Skeletal muscle satellite cell (primary cell): ENCODE measurements at regions not wholly inside any gene's neighbourhood (a gene's known extent, or its start where the extent isn't known, plus 50 kb on each side); places are given as distances from the start of the nearest gene placed in this dataset.
A peak's percentile ranks its signal among the peaks of the same experiment; 100 is the strongest.
"Not testable (repeated sequence)": the region's sequence is repeated elsewhere in the genome, so short reads cannot be mapped to it uniquely, and the experiment has no call there.

ENCODE experiments used
- H3K27me3 ChIP-seq: 2 replicates; pipeline ENCODE4 v1.7.0; 2013; ENCODE audit warnings: low read length; ENCODE audit not compliant: control insufficient read depth, insufficient read depth
- H3K36me3 ChIP-seq: 2 replicates; pipeline ENCODE4 v1.7.0; 2013; ENCODE audit warnings: mild to moderate bottlenecking, control low read depth, low read length; ENCODE audit not compliant: insufficient read depth
- H3K4me1 ChIP-seq: 2 replicates; pipeline ENCODE4 v1.7.0; 2013; ENCODE audit warnings: low read length; ENCODE audit not compliant: control insufficient read depth, insufficient read depth
- H3K4me2 ChIP-seq: 2 replicates; pipeline ENCODE4 v1.7.0; 2013; ENCODE audit warnings: mild to moderate bottlenecking, low read length
- H3K4me3 ChIP-seq: 2 replicates; pipeline ENCODE4 v1.7.0; 2013; ENCODE audit warnings: low read length
- H3K9ac ChIP-seq: 2 replicates; pipeline ENCODE4 v1.7.0; 2013; ENCODE audit warnings: mild to moderate bottlenecking, low read depth, low read length, moderate library complexity
- H3K9me3 ChIP-seq: replicated peaks from 2 replicates; pipeline ENCODE4 v1.7.0; 2013; ENCODE audit warnings: mild to moderate bottlenecking, control low read depth, low read length

GRCh38 chr5:40453689-40454088, 226.0 kb upstream of the PTGER4 start:
- Histone ChIP-seq H3K9ac (no peak overlapping the region), H3K36me3 (no peaks in the 10 kb centered on the region), H3K9me3 (no peaks in the 10 kb centered on the region), H3K4me2 (no peak overlapping the region), H3K4me3 (no peak overlapping the region), H3K4me1 (no peaks in the 10 kb centered on the region), H3K27me3 (no peaks in the 10 kb centered on the region)

DNA sequence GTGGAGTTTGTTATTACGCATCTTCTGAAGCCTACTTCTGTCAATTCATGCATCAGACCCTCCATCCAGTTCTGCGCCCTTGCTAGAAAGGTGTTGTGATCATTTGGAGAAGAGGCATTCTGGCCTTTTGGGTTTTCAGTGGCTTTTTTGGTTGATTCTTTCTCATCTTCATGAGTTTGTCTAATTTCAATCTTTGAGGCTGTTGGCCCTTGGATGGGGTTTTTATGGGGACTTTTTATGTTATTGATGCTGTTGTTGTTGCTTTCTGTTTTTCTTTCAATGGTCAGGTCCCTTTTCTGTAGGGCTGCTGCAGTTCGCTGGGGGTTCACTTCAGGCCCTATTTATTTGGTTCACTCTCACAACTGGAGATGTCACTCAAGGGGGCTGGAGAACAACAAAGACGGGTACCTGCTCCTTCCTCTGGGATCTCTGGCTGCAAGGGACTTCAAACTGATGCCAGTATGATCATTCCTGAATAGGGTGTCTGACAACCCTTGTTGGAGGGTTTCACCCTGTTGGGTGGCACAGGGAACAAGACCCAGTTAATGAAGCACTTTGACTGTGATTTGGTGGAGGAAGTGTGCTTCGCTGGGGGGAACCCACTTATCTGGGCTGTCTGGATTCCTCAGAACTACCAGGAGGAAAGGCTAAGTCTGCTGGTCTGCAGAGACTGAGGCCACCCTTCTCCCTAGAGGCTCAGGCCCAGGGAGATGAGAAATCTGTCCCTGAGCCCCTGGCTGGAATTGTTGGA, 226.7 kb upstream of the PTGER4 start:
- H3K27me3 ChIP-seq = no peaks in the 10 kb centered on the region
- no peaks in the 10 kb centered on the region for H3K9me3 ChIP-seq
- no peaks in the 10 kb centered on the region for H3K4me1 ChIP-seq
- no peak overlapping the region for H3K9ac ChIP-seq
- H3K4me2 ChIP-seq = no peak overlapping the region
- H3K36me3 ChIP-seq = no peaks in the 10 kb centered on the region
- H3K4me3 ChIP-seq = no peak overlapping the region

- Histone ChIP-seq H3K27me3 (no peaks in the 10 kb centered on the region), H3K36me3 (no peaks in the 10 kb centered on the region), H3K4me3 (no peak overlapping the region), H3K4me1 (peaks cover 10% of the 10 kb centered on the region), H3K9me3 (peaks cover 4% of the 10 kb centered on the region), H3K4me2 (peak overlapping the region; percentile 13), H3K9ac (no peak overlapping the region)
Measured at GRCh38 chr5:40447438-40447837, 232.3 kb upstream of the PTGER4 start.

- H3K9me3 ChIP-seq = peaks cover 4% of the 10 kb centered on the region
- H3K4me2 ChIP-seq = peak overlapping the region; percentile 13
- H3K27me3 ChIP-seq = no peaks in the 10 kb centered on the region
- H3K4me3 ChIP-seq = no peak overlapping the region
- peaks cover 12% of the 10 kb centered on the region for H3K4me1 ChIP-seq
- H3K36me3 ChIP-seq = no peaks in the 10 kb centered on the region
- no peak overlapping the region for H3K9ac ChIP-seq
Measured at GRCh38 chr5:40446910-40447309, 232.8 kb upstream of the PTGER4 start.

- H3K4me1 ChIP-seq = peaks cover 16% of the 10 kb centered on the region
- no peaks in the 10 kb centered on the region for H3K27me3 ChIP-seq
- no peak overlapping the region for H3K9ac ChIP-seq
- H3K9me3 ChIP-seq = peaks cover 4% of the 10 kb centered on the region
- no peak overlapping the region for H3K4me3 ChIP-seq
- no peaks in the 10 kb centered on the region for H3K36me3 ChIP-seq
- no peak overlapping the region for H3K4me2 ChIP-seq
Measured at GRCh38 chr5:40442346-40442745, 237.4 kb upstream of the PTGER4 start.

DNA sequence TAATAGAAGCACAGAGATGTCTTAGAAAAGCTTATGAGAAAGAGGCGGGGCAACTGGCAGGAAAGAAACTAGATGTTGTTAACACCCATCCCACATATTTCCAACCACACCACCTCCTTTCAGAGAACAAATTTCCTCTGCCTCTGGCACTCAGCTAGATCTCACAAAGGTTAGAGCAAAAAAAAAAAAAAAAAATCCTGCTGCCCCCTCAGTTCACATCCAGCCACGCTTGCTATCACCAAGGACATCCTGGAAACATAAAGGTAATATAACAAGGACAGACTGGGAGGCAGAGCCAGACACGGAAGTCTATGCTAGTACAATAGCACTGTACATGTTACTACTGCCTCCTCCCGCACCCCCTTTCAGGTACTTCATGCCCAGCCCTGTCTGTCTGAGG, 238.0 kb upstream of the PTGER4 start:
- no peak overlapping the region for H3K4me2 ChIP-seq
- H3K4me3 ChIP-seq = no peak overlapping the region
- H3K36me3 ChIP-seq = no peaks in the 10 kb centered on the region
- no peak overlapping the region for H3K9ac ChIP-seq
- peaks cover 4% of the 10 kb centered on the region for H3K9me3 ChIP-seq
- no peaks in the 10 kb centered on the region for H3K27me3 ChIP-seq
- H3K4me1 ChIP-seq = peaks cover 12% of the 10 kb centered on the region

- no peak overlapping the region for H3K4me2 ChIP-seq
- peaks cover 11% of the 10 kb centered on the region for H3K4me1 ChIP-seq
- no peak overlapping the region for H3K4me3 ChIP-seq
- H3K36me3 ChIP-seq = no peaks in the 10 kb centered on the region
- H3K27me3 ChIP-seq = no peaks in the 10 kb centered on the region
- H3K9me3 ChIP-seq = peaks cover 4% of the 10 kb centered on the region
- no peak overlapping the region for H3K9ac ChIP-seq
Measured at GRCh38 chr5:40440746-40441145, 239.0 kb upstream of the PTGER4 start.

DNA sequence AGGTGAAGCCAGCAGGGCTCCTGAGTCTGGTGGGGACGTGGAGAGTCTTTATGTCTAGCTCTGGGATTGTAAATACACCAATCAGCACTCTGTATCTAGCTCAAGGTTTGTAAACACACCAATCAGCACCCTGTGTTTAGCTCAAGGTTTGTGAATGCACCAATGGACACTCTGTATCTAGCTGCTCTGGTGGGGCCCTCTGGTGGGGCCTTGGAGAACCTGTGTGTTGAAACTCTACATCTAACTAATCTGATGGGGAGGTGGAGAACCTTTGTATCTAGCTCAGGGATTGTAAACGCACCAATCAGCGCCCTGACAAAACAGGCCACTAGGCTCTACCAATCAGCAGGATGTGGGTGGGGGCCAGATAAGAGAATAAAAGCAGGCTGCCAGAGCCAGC, 240.6 kb upstream of the PTGER4 start:
- peaks cover 11% of the 10 kb centered on the region for H3K4me1 ChIP-seq
- not testable (repeated sequence) for H3K4me3 ChIP-seq, H3K36me3 ChIP-seq, H3K9me3 ChIP-seq, H3K27me3 ChIP-seq, H3K4me2 ChIP-seq, H3K9ac ChIP-seq

DNA sequence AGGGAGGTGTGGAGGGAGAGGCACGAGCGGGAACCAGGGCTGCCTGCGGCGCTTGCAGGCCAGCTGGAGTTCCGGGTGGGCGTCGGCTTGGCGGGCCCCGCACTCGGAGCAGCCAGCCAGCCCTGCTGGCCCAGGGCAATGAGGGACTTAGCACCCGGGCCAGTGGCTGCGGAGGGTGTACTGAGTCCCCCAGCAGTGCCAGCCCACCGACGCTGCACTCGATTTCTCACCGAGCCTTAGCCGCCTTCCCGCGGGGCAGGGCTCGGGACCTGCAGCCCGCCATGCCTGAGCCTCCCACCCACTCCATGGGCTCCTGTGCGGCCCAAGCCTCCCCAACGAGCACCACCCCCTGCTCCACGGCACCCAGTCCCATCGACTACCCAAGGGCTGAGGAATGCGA, 241.1 kb upstream of the PTGER4 start:
- not testable (repeated sequence) for H3K36me3 ChIP-seq, H3K9ac ChIP-seq, H3K4me3 ChIP-seq, H3K9me3 ChIP-seq, H3K27me3 ChIP-seq, H3K4me2 ChIP-seq
- peaks cover 11% of the 10 kb centered on the region for H3K4me1 ChIP-seq

DNA sequence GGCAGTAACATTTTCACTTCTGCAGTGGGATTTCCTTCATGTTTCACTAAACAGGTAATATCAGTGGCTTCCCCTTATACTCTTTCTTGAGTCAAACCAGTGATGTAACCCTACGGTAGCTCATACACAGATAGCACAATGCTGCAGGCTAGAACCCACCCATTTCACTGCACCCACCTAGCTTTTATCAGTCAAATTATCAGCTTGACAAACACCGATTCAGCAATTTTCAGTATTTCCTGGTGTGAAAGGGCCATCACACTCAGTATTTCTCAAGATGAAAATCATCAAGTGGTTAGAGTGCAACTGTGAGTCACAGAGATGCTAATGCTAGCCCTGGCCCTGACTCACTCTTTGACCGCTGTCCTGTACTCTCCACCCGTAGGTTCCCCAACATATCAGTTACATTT, 242.3 kb upstream of the PTGER4 start:
- Histone ChIP-seq H3K27me3 (no peaks in the 10 kb centered on the region), H3K9ac (no peak overlapping the region), H3K4me1 (peaks cover 11% of the 10 kb centered on the region), H3K36me3 (no peaks in the 10 kb centered on the region), H3K9me3 (no peaks in the 10 kb centered on the region), H3K4me3 (no peak overlapping the region), H3K4me2 (peak overlapping the region; percentile 43)

DNA sequence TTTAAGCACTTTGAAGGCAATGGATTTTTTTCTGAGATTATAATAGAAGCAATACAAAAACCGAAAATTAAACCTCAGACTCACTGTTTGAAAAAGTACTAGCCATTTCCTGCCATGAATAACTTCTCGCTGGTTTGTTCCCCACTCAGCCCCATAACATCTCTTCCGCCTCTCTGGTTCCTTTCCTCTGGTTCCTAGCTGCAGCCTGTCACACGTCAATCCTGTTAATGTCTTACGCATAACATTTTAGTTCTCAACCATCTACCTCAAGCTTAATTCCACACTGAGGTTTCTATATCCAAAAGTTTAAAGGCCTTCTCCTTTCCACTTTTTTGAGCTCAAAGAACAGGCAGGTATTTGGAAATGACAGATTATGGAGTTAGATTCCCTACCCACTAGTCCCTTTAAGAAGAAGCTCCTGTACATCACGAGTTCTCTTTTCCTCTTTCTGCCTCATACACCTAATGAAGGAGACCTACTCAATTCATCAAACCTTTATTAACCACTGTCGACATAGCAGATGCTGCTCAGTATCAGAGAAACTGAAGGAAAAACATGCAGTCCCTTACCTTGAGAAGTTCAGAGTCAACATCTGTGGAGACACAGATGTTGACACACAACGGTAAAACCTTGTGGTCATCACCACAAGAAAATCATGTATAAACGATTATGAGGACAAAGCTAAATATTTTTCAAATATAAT, 243.0 kb upstream of the PTGER4 start:
- Histone ChIP-seq H3K36me3 (no peaks in the 10 kb centered on the region), H3K4me1 (peaks cover 8% of the 10 kb centered on the region), H3K27me3 (no peaks in the 10 kb centered on the region), H3K9ac (no peak overlapping the region), H3K9me3 (no peaks in the 10 kb centered on the region), H3K4me2 (no peak overlapping the region), H3K4me3 (no peak overlapping the region)

- H3K4me1 ChIP-seq, H3K36me3 ChIP-seq, H3K27me3 ChIP-seq, H3K4me3 ChIP-seq, H3K9ac ChIP-seq, H3K4me2 ChIP-seq, H3K9me3 ChIP-seq: not testable (repeated sequence)
Measured at GRCh38 chr5:40435706-40436105, 244.0 kb upstream of the PTGER4 start.
